GM08714 (cell line): ENCODE measurements at regions not wholly inside any gene's neighbourhood (a gene's known extent, or its start where the extent isn't known, plus 50 kb on each side); places are given as distances from the start of the nearest gene placed in this dataset.

Experiments used
- H3K4me3 ChIP-seq: fragments of 200-500 bp; sonication (Bioruptor generic); 2 replicates; pipeline ENCODE4 v1.5.1; 2014; ENCODE audit warnings: mild to moderate bottlenecking, low read length, inconsistent platforms
- ZNF274 ChIP-seq: IDR thresholded peaks from 2 replicates; pipeline ENCODE4 v1.6.1; 2012; ENCODE audit warnings: mild to moderate bottlenecking, low read depth, low read length

DNA sequence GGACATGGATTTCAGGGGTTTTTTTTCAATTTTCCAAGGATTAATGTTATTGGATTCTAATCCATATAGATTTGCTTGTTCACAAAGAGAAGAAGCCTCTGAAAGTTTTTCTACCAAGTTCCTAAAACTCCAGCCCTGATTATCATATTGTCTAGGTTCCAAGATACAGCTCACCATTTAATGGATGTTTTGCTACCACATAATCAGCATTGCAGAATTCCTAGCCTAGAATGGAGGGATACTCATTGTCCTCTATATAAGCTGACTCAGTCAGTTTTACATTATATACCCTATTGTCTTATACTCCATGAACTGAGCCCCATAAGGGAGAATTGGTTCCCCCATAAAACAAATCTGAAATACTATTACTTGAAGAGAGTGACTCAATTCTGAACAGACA, 664.7 kb upstream of the FAM241A start:
- TF ChIP-seq ZNF274: no peak
- H3K4me3 ChIP-seq: no peak overlapping the region

GRCh38 chr4:111483375-111484169, 661.7 kb upstream of the FAM241A start:
- no peak overlapping the region for H3K4me3 ChIP-seq
- TF ChIP-seq ZNF274: no peak

- no peak overlapping the region for H3K4me3 ChIP-seq
- no peak for TF ChIP-seq ZNF274
These were observed 652.8 kb upstream of the FAM241A start for GRCh38 chr4:111492496-111492895.

GRCh38 chr4:111494471-111494870, 650.8 kb upstream of the FAM241A start:
- no peak for TF ChIP-seq ZNF274
- no peak overlapping the region for H3K4me3 ChIP-seq

GRCh38 chr4:111494971-111495370, 650.3 kb upstream of the FAM241A start:
- no peak overlapping the region for H3K4me3 ChIP-seq
- TF ChIP-seq ZNF274: no peak

- TF ChIP-seq ZNF274: no peak
- H3K4me3 ChIP-seq: no peak overlapping the region
These were observed 646.0 kb upstream of the FAM241A start for GRCh38 chr4:111499291-111499690.

DNA sequence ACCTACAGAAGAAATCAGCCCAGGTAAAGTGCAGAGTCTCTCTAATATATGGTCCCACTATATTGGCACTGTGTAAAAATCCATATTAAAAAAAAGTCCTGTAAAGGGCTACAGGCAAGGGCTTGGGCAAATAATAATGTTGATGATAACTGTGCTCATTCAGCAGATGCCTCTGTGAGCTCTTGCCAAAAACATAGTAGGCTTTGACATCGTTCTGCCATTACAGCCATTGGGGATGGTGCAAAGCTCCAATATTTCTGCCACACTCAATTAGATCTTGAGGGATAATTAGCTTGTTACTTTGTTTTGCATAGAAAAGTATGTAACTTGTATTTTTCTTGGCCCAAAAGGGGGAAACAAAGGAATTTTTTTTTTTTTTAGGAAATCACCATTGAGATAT, 645.5 kb upstream of the FAM241A start:
- TF ChIP-seq ZNF274: no peak
- no peak overlapping the region for H3K4me3 ChIP-seq

GRCh38 chr4:111500858-111501257, 644.4 kb upstream of the FAM241A start:
- no peak overlapping the region for H3K4me3 ChIP-seq
- no peak for TF ChIP-seq ZNF274

DNA sequence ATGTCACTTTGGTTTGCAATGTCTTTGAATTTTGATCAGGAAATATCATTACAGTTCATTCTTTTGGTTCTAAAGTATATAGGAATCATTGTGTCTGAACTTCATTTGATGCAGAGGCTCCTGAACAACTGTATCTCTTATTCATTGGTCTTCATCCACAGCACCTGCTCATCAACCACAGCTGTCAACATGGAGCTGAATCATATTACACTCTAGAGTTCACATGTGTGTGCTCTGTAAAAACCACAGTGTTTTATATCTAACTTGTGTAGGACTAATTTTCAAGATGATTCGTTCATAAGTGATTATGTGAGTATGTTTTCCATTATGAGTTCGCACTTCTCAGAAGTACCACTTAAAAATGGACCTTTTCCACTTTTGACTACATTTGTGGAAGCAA, 643.3 kb upstream of the FAM241A start:
- H3K4me3 ChIP-seq: no peak overlapping the region
- TF ChIP-seq ZNF274: no peak

GRCh38 chr4:111502626-111503025, 642.6 kb upstream of the FAM241A start:
- no peak overlapping the region for H3K4me3 ChIP-seq
- no peak for TF ChIP-seq ZNF274

- H3K4me3 ChIP-seq: no peak overlapping the region
- no peak for TF ChIP-seq ZNF274
These were observed 638.5 kb upstream of the FAM241A start for GRCh38 chr4:111506706-111507105.

DNA sequence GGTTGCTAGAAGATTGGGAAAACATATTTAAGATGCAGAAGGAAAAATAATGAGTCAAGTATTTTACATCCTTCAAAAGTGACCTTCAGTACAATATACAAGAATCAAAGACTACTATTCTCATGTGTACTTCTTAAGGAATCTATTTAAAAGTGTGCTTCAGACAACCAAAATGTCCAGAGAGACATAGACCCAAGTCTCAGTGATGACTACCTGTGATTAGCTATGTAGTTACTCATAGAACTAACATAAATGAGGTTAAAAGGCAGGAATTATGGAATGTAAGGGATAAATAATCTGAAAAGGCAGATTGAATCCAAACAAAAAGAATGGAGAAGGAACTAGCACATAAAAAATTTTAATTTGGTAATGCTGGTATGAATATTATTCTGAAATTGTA, 634.7 kb upstream of the FAM241A start:
- TF ChIP-seq ZNF274: no peak
- H3K4me3 ChIP-seq: no peak overlapping the region

DNA sequence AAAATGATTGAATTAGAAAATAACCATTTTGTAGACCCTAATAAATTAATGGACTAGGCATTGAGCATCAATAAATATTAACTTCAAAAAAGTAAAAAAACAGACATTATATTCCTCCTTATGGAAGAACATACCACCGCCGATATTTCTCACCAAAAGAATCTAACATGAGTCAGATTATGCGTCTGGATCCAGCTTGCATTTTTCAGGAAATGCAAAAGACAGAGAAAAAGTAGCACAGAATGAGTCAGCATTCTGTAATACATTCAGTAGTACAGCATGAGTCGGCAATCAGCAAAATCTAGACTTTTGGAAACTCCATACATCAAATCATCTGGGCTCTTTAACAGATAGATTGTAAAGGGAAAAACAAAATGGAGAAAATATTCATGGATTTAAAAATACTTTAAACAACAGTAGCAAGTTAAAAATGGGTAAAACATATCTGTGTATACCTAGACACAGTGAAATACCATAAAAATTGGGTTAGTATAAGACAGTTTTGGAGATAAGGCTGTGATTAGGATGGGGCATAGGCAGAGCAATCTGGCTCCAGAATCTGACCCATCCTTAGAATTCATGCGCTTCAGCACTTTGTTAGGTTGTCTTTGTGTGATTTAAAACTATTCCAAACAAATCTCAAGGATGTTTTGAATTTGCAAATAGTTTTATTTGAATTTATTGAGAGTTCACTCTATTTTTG, 633.0 kb upstream of the FAM241A start:
- no peak for TF ChIP-seq ZNF274
- no peak overlapping the region for H3K4me3 ChIP-seq

DNA sequence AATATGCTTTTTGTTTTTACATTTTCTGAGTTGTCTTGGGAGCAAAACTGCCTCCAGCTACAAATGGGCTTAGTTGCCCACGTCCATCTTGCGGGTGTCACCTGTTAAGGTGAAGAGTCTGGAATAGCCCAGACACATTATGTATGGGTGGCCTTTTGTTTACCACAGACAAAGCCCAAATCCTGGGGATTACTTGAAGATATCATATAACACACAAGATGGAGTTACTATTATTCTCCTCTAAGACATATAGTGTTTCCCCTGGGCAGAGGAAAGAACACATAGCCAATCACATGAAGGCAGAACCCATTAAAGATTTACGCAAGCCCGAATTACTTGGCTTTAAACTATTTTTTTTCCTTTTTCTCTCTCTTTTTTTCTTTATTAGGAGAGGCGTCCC, 625.6 kb upstream of the FAM241A start:
- H3K4me3 ChIP-seq: no peak overlapping the region
- TF ChIP-seq ZNF274: no peak

DNA sequence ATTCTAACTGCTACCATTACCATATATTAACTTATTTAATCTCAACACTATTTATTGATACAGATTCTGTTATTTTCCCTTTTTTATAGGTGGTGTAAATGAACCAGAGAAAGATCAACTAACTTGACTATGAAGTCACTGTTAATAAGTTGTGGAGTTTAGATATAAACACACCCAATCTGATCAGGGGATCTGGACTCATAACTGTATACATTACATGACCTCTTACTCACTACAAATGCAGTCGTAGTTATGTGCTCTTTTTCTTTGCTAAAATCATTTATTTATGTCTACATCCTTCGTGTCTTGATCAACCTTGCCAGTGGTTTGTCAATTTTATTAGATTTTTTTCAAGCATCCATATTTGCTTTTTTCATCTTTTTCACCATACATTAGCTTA, 614.8 kb upstream of the FAM241A start:
- no peak for TF ChIP-seq ZNF274
- H3K4me3 ChIP-seq: no peak overlapping the region
